Raji (cell line): ENCODE measurements at regions not wholly inside any gene's neighbourhood (a gene's known extent, or its start where the extent isn't known, plus 50 kb on each side); places are given as distances from the start of the nearest gene placed in this dataset.

Experiments
- POLR2A ChIP-seq: IDR thresholded peaks from 2 replicates; pipeline ENCODE4 v1.6.1; 2011; ENCODE audit warnings: low read depth, low read length, control low read depth; ENCODE audit not compliant: insufficient read depth

DNA sequence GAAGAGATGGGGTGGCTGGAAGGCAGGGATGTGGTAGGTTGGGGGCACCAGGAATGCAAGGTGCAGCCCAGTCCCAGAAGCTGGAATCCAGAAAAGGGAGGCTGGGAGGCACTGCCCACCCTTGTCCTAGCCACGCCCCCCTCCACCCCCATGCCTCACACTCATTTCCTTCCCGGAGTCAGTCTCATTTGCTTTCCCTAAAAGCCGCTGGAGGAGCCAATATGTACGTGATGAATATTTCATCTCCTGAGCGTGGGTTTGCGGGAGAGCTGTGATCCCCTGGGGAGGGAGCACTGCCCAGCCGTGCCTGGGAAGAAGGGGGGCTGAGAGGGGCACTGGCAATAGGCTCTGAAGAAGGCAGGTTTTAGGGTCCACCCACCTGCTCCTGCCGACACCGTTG is 124.5 kb upstream of the LHX1 start:
- TF ChIP-seq POLR2A = no peak

DNA sequence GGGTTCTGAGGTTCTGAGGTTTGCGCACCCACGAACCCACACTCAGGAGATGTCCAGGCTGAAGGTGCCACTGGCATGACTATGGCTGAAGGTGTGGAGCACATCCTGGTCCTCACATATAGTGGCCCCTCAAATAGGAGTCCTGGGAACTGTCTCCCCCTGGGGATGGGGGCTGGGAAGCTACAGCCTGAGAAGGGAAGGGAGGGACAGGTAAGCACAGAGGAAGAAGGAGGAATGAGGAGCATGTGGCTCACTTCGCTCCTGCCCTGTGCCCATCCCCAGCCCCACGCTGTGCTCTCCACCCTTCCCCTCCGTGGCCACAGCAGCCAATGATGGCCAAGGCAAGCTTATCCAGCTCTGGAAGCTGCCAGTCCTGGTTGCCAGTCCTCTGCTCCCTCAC is 123.9 kb upstream of the LHX1 start:
- no peak for TF ChIP-seq POLR2A

DNA sequence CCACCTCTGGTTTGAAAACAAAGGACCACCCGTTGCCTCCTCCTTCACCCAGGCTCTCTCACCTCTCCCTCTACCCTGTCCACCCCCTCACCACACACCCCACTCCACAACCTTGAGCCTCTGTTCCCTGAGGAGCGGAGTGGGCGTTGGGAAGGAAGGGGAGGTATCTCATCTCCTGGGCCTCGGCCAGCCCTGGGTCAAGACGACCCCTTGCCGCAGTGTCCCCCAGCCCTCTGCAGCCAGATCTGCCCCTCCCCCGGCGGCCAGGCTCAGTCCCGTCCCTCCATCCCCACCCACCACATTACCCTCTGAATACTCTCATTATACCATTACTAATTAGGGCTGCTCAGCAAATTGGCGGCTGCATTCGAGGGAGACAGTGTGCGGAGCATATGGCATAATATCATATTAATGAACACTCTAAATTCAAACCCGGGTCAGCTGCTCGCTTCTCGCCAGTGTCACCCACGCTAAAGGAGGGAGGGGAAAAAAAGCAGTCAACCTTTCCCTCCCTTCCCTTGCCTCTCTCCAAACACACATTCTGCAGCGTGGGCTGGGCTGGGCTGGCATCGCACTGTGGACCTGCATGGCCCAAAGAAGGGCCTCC is 123.2 kb upstream of the LHX1 start:
- no peak for TF ChIP-seq POLR2A

DNA sequence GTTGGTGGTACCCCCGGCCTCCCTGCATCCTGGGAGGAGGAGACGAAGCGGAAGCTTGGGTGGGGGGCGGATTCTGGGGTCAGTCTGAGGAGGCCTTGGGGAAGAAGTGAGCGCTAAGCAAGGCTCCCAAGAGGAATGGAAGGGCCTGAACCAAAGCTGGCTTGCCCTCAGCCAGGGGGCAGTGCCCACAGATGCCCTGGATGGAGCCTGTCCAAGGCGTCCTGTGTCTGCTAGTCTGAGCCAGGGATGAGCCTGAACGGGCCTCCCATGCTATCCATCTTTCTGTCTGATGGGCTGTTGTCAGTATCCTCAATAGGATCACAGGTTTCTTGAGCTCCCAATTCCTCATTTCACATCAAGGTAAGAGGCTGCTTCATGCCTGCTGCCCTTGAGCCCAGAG is 122.3 kb upstream of the LHX1 start:
- no peak for TF ChIP-seq POLR2A

DNA sequence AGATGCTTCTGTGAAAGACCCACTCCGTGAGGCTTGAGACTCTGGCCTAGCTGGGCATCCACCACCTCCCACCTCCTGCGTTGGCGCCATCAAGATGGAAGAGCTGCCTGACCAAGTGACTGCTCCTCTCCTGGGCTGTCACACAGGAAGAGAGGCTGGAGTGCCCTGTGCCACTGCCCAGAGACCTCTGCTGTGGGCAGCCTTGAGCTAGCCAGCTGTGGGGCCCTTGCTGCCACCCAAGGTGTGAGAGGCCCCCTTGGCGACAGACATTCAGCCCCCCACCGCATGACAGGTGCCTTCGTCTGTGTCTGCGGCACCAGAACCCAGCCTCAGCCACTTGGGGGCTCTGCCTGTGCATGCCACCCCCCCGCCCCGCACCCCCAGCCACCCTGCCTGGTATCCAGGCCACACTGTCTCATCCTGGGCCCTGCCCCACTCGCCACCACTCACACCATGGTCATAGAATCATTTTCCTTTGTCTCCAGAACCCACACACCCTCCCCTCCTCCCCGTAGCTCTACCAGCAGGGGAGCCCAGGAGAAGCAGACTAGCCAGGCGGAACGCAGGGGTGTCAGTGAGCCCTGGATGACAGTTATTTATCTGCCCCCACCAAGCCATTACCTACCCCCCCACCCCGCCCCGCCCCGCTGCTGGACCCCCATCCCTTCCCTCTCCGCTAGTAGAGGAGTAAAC is 120.9 kb upstream of the LHX1 start:
- TF ChIP-seq POLR2A = no peak

DNA sequence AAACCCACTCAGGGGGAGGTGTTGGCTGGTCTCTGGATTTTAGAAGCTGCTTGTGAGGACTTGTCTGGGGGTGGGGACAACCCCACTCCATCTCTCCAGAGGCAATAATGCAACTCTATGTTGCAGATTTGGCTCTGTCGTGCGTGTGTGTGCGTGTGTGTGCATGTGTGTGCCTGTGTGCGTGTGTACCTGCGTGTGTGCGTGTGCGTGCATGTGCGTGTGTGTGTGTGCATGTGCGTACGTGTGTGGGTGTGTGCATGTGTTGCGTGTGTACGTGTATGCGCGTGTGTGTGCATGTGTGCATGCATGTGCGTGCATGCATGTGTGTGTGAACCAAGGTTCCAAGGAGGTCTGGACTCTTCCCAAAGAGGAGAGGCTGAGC is 120.4 kb upstream of the LHX1 start:
- no peak for TF ChIP-seq POLR2A

DNA sequence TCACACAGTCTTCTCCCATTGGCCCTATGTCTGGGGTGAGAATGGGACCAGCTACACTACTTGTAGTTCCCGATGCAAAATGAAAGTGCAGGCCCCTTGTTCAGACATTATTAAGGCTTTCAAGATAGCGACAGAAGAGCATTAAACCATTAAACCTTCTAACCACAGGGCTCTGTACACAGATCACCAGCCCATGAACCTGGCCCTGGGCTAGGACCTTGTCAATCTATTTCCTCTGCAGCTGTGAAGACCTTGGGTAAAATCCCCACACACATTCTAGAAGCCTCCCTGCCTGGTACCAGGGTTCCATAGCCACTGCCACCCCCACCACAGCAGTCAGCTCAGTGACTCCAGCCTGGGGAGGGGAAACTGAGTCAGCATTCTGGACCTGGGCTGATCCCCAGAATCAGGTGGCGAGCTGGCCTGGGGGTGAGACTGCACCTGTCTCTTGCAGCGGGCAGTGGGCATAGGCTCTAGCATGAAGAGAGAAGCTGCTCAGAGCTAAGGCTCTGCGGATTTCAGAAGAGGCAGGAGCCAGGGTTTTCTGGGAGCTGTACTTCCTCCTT is 119.7 kb upstream of the LHX1 start:
- TF ChIP-seq POLR2A = no peak

DNA sequence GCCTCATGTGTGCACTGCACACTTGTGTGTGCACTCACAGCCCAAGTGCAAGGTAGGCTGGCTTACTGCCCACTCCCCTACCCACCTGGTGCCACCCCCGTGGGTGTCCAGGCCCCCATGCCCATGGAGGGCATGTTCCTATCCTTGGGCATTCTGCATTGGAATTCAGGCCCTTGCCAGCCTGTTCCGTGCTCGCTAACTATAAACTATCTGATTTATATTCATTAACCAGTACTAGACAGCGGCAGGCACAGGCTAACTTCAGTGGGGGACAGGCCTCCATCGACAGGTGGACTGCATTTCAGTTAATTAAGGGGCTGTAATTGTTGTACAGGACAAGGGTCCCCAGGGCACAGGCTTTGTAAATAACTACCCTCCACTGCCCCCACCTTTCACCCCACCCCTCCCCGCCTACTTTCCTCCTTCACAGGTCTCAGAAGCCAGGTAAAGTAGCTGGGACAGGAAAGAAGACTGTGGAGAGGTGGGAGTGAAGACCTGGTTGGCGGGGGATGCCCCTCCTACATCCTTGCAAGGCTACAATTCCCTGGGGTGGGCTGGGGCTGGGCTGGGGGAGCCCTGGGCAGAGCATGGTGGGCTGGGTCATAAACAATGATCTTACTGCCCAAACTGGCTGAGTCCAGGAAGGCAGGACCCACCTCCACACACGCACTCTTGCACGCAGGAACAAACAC is 119.0 kb upstream of the LHX1 start:
- TF ChIP-seq POLR2A = no peak

DNA sequence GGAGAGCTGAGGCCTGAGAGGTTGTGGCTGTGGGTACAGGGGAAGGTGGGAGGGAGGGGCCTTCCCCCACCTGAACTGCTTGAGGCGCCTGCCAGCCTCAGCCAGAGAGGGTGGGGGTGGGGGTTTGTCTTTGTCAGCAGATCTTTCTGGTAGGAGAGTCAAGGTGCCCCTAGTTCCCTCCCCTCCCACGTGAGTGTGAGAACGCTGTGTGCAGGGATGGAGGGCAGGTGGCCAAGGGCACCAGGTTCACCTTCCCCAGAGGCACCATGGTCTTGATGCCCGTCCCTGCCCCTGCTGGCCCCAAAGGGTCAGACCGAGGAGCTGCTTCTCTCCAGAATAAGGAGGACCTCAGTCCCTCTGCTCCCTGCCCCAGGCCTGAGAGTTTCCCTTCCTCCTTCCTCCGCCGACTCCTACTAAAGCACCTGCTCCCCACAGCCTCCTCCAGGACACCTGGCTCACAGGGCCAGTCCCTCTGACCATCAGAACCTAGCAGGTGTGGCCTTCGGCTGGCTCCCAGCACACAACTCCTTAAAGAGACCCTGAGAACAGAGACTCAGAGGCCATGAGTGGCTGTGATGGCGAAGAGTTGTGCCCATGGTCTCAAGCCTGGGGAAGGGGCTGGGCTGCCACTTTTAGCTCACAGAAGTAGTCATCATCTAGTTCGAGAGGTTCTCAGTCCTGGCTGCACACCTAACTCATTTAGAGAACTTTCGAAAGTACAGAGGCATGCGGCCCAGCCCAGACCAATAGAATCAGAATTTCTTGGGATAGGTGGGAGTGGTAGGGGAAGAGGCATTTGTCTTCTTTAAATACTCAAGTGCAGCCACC is 113.2 kb upstream of the LHX1 start:
- no peak for TF ChIP-seq POLR2A

DNA sequence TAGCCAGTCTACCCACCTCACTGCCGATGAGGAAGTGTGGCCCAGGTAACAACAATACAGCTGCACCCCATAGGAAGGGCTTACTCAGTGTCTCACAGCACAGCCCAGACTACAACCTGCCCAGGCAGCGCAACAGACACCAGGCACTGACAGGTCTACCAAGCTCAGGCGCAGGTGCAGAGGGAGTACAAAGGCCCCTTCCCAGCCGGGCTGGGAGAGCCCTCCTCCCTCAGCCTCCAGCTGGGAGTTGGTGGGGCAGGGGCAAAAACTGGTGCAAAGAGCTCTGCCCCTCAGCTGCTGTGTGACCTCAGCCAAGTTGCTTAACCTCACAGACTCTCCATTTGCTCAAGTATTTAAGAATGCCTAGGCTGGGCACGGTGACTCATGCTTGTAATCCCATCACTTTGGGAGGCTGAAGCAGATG is 112.6 kb upstream of the LHX1 start:
- no peak for TF ChIP-seq POLR2A

DNA sequence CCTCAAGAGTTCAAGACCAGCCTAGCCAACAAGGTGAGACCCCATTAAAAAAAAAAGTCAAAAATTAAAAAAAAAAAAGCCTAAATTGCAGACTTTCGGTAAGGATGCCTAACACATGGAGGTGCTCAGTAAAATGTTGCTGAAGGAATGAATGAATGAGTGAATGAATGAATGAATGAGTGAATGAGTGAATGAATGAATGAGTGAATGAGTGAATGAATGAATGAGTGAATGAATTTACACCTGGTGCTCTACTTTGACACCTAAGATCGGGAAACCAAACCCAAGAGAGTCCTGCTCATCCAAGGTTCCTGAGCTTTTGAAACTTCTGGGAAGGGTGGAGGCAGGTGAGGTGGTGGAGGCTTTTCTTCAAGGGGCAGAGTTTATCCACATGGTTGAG is 112.2 kb upstream of the LHX1 start:
- no peak for TF ChIP-seq POLR2A

DNA sequence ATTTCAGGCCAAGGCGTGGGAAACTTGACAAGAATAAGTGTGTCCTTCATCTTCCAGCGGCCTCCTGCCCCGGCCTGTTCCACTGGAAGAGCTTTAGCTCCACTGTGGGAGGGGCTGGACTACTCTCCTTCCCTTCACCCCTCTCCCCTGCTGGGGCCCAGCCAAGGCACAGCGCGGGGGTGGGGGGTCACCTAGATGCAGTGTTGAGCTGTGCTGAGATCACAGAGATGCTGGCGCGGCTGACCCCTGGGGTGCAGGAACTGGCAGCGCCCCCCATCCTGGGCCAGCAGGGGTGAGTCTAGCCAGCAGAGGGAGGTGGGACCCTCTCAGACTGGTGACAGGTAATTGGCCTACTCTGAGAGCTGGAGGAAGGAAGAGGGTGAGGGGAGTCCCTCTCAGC is 111.8 kb upstream of the LHX1 start:
- TF ChIP-seq POLR2A = no peak

DNA sequence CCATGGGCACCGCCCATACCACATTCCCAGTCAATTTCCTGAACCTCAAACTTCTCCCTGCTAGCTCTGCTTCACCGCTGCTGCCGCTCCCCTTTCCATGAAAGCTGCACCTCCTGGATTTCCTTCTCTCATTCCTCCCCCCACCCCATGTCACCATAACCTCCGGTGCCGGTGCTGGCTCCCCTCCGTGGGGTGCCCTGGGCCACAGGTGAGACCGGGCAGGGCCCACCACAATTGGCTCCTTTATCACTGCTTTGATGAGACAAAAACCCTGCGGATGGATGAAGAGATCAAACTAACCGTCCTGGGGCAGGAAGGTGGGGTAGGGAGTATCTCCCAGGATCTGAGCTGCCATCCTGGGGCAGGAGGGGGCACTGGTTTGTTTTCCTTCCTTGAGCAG is 111.3 kb upstream of the LHX1 start:
- no peak for TF ChIP-seq POLR2A

DNA sequence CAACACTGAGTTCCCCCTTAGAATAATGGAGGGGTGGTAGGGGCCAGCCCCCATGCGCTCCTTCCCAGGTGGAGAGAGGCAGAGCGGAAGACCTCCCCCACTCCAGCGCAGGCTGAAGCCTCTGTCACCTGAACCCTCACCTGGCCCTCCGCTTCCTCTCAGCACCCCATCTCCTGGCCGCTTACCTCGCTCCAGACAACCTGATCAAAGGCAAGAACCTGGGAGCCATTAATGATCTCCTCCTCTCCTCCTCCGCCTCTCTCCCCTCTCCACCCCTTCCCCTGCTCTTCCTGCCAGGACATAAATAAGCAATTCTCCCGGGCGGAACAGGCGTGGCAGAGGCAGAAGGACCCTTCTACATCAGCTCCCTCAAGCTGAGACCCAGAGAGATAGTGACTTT is 110.2 kb upstream of the LHX1 start:
- no peak for TF ChIP-seq POLR2A

DNA sequence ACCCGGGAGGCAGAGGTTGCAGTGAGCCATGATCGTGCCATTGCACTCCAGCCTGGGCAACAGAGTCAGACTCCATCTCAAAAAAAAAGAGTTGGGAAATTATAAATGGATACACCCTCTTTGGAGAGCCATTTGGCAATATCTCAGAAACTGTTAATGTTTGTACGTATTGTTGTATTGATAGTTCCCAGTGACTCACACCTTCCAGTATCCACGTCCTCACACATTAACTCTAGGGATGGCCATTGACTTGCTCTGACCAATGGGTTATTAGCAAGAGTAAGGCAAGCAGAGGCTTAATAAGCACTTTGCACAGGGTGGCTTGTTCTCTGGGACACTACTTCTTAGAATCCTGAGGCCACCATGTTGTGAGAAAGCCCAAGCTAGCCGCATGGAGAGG is 107.6 kb upstream of the LHX1 start:
- TF ChIP-seq POLR2A = no peak

DNA sequence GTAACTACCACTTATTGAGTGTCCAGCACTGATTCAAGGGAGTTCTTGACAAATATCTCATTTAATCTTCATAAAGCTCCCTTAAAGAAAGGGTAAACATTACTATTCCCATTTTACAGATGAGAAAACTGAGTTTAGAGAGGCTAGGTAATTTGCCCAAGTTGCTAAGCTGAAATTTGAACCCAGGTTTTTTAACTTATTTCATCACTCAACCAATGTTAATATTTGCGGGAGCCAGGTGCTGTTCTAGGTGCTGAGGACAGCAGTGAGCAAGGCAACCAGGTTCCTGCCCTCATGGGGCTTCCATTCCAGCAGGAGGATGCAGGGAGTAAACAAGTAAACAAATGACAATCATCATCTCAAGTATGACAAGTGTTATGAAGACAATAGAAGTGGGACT is 104.0 kb upstream of the LHX1 start:
- TF ChIP-seq POLR2A = no peak

DNA sequence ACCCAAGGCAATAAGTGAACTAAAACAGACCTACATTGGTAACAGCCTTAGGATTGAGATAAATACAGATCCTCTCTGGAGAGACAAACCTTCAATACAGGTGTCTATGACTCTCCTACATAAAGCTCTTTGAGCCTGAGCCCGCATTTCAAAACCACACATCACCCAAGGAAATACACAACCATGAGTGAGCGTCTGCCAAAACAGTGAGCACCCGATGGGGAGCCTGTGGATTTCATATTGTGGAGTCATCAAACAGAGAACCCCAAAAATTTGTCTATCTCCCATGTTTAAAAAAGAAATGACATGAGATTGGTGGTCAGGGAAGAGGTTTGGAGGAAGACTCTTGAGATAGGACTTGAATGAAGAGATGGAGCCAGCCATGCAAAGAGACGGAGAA is 102.2 kb upstream of the LHX1 start:
- TF ChIP-seq POLR2A = no peak
